ENCODE measurements at regions not wholly inside any gene's neighbourhood (a gene's known extent, or its start where the extent isn't known, plus 50 kb on each side); places are given as distances from the start of the nearest gene placed in this dataset.

- no peak for DNase-seq
Measured at GRCh38 chr7:67426654-67427053, 430.0 kb downstream of the TYW1 start.

GRCh38 chr7:67429735-67430134 lies 433.1 kb downstream of the TYW1 start:
- no peak for DNase-seq

GRCh38 chr7:67432536-67433234 lies 436.1 kb downstream of the TYW1 start:
- no peak for DNase-seq

GRCh38 chr7:67435894-67436535 lies 439.4 kb downstream of the TYW1 start:
- no peak for DNase-seq

- no peak for DNase-seq
Measured at GRCh38 chr7:67438198-67438882, 441.7 kb downstream of the TYW1 start.

GRCh38 chr7:67438913-67439505 lies 442.4 kb downstream of the TYW1 start:
- DNase-seq, result no peak

- no peak for DNase-seq
Measured at GRCh38 chr7:67440321-67440720, 443.7 kb downstream of the TYW1 start.

- DNase-seq, result no peak
Measured at GRCh38 chr7:67445728-67446127, 449.1 kb downstream of the TYW1 start.

GRCh38 chr7:67447297-67447696 lies 450.7 kb downstream of the TYW1 start:
- DNase-seq, result no peak

GRCh38 chr7:67448271-67448670 lies 451.6 kb downstream of the TYW1 start:
- DNase-seq, result no peak

GRCh38 chr7:67450171-67450570 lies 453.5 kb downstream of the TYW1 start:
- no peak for DNase-seq

- DNase-seq, result no peak
Measured at GRCh38 chr7:67451306-67451705, 454.7 kb downstream of the TYW1 start.

GRCh38 chr7:67452516-67453026 lies 455.9 kb downstream of the TYW1 start:
- DNase-seq, result no peak

GRCh38 chr7:67453580-67454380 lies 457.1 kb downstream of the TYW1 start:
- no peak for DNase-seq

GRCh38 chr7:67455508-67455907 lies 458.9 kb downstream of the TYW1 start:
- DNase-seq, result no peak

GRCh38 chr7:67462781-67463191 lies 466.2 kb downstream of the TYW1 start:
- DNase-seq, result no peak

GRCh38 chr7:67463316-67463715 lies 466.7 kb downstream of the TYW1 start:
- no peak for DNase-seq

GRCh38 chr7:67463983-67464382 lies 467.4 kb downstream of the TYW1 start:
- DNase-seq, result no peak

GRCh38 chr7:67466109-67466508 lies 469.5 kb downstream of the TYW1 start:
- no peak for DNase-seq

GRCh38 chr7:67470256-67470751 lies 473.7 kb downstream of the TYW1 start:
- no peak for DNase-seq

- DNase-seq, result no peak
Measured at GRCh38 chr7:67475293-67475692, 478.7 kb downstream of the TYW1 start.

GRCh38 chr7:67478066-67478465 lies 481.4 kb downstream of the TYW1 start:
- DNase-seq, result no peak
